ENCODE measurements at regions not wholly inside any gene's neighbourhood (a gene's known extent, or its start where the extent isn't known, plus 50 kb on each side); places are given as distances from the start of the nearest gene placed in this dataset.

DNA sequence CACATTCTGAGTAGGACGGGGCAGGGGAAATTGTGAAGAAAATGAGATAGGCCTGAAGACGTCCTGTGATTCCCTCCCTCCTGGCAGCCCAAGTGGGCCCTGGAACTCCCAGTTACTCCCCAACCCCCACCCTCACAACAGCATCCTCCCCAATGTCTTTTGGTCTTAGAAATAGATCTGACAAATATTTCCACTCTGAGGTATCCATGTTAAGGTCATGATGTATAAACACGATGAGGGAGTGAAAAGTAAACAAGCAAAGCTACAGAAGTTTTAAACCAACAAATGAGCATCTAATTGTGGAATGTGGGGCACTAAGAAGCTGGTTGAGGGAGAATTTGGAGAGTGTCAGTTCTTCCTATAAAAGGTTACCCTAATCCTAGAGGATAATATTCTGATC lies 103.7 kb upstream of the AADACL2 start:
- no peak for DNase-seq (ENCODE audit: low spot score in 2 of 2)
- Histone ChIP-seq H3K4me3 (no peak overlapping the region), H3K9me3 (no peaks in the 10 kb centered on the region), H3K27me3 (no peaks in the 10 kb centered on the region), H3K4me1 (peaks cover 0 to 8% (median 3%) of the 10 kb centered on the region in 4 donors), H3K27ac (peak overlapping the region in 1 of 4 donors; percentile 58), H3K36me3 (no peaks in the 10 kb centered on the region)
- TF ChIP-seq CTCF (IDR thresholded peaks at IDR 0.05) (no peak), POLR2A (IDR thresholded peaks at IDR 0.05) (no peak), EP300 (IDR thresholded peaks at IDR 0.05) (no peak)
- 57 to 62% methylated on average over 3 of the region's 3 CpGs for WGBS, 2 donors

DNA sequence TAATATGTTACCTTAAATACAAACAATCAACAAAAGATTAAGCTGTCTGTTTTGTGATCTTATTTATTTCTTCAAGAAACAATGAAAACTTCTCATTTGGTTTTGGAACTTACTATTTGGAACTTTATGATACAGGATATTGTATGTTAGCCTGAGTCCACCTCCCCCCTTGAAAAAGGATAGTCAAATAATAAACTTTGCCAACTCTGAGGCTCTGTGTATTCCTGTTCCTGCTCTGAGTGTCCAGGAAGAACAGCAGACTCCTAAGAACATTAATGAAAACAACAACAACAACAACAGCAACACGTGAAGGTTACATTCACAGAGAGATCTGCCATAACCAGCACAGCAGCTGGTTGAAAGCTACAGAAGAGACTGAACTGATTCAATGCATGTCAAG lies 108.1 kb upstream of the AADACL2 start:
- Histone ChIP-seq H3K4me3 (no peak overlapping the region), H3K9me3 (no peaks in the 10 kb centered on the region), H3K36me3 (no peaks in the 10 kb centered on the region), H3K27ac (no peak overlapping the region), H3K27me3 (no peaks in the 10 kb centered on the region), H3K4me1 (no peaks in the 10 kb centered on the region)
- no peak for DNase-seq (ENCODE audit: low spot score in 2 of 2)
- WGBS, 2 donors: 62 to 70% methylated on average over 1 of the region's 1 CpG
- no peak for TF ChIP-seq CTCF (IDR thresholded peaks at IDR 0.05)
- TF ChIP-seq EP300 (IDR thresholded peaks at IDR 0.05): no peak
- no peak for TF ChIP-seq POLR2A (IDR thresholded peaks at IDR 0.05)

GRCh38 chr3:151625086-151625485 lies 108.6 kb upstream of the AADACL2 start:
- no peaks in the 10 kb centered on the region for H3K9me3 ChIP-seq
- 65 to 69% methylated on average over 3 of the region's 3 CpGs for WGBS, 2 donors
- no peaks in the 10 kb centered on the region for H3K4me1 ChIP-seq
- H3K36me3 ChIP-seq: no peaks in the 10 kb centered on the region
- DNase-seq (ENCODE audit: low spot score in 2 of 2): no peak
- no peak overlapping the region for H3K4me3 ChIP-seq
- no peaks in the 10 kb centered on the region for H3K27me3 ChIP-seq
- TF ChIP-seq CTCF (IDR thresholded peaks at IDR 0.05) (no peak), POLR2A (IDR thresholded peaks at IDR 0.05) (no peak), EP300 (IDR thresholded peaks at IDR 0.05) (no peak)
- no peak overlapping the region for H3K27ac ChIP-seq

DNA sequence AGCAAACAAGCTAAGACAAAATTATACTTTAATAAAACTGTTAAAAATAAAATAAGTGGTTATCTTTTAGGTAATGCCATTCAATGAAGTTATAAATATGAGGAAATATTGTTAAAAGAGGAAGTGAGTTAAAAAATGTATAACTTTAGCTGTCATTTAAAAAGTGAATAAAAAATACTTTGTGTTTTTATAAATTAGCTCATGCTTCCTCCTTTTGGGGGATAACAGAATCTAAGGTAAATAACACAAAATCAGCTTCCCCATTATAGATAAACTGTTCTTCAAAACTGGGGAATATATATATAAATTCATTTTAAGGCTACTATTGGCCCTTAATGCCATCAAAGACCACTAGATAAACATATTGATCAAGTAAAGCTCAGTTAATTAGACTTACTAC lies 113.7 kb upstream of the AADACL2 start:
- no peaks in the 10 kb centered on the region for H3K4me1 ChIP-seq
- TF ChIP-seq POLR2A (IDR thresholded peaks at IDR 0.05) (no peak), EP300 (IDR thresholded peaks at IDR 0.05) (no peak), CTCF (IDR thresholded peaks at IDR 0.05) (no peak)
- no peak overlapping the region for H3K4me3 ChIP-seq
- DNase-seq (ENCODE audit: low spot score in 2 of 2): no peak
- H3K27me3 ChIP-seq: no peaks in the 10 kb centered on the region
- no peaks in the 10 kb centered on the region for H3K9me3 ChIP-seq
- no peaks in the 10 kb centered on the region for H3K36me3 ChIP-seq
- no peak overlapping the region for H3K27ac ChIP-seq

DNA sequence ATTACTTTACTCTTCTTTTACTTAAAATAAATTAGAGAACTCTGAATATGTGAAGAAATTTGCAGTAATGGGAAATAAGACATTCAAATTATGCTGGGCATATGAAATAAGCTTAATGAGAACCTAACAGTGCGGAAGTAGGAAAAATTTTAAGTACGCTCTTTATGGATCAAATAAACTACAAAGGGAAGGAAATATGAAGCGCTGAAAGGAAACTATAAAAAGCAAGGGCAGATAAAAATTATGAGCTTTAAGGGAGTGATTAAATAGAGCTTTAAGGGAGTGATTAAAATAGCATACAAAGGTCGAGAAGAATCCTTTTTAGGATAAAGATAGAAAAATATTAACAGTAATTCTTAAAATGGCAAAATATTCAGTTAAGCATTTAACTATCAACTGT lies 118.3 kb upstream of the AADACL2 start:
- H3K4me3 ChIP-seq: no peak overlapping the region
- no peaks in the 10 kb centered on the region for H3K27me3 ChIP-seq
- TF ChIP-seq POLR2A (IDR thresholded peaks at IDR 0.05): no peak
- TF ChIP-seq CTCF (IDR thresholded peaks at IDR 0.05): no peak
- peaks cover 0 to 2% (median 0%) of the 10 kb centered on the region in 4 donors for H3K9me3 ChIP-seq
- H3K4me1 ChIP-seq: peaks cover 0 to 11% (median 3%) of the 10 kb centered on the region in 4 donors
- DNase-seq (ENCODE audit: low spot score in 2 of 2): no peak
- H3K36me3 ChIP-seq: no peaks in the 10 kb centered on the region
- no peak overlapping the region for H3K27ac ChIP-seq
- 68 to 69% methylated on average over 4 of the region's 4 CpGs for WGBS, 2 donors
